OCI-LY7 (cell line): ENCODE measurements at regions not wholly inside any gene's neighbourhood (a gene's known extent, or its start where the extent isn't known, plus 50 kb on each side); places are given as distances from the start of the nearest gene placed in this dataset.

Experiments used
- BruUV-seq: library from RNA; stranded (reverse); fragments of 400-500 nt; replicated peaks from 2 replicates; lab custom pipeline; 2021; lab: Mats Ljungman, UMichigan
- CTCF ChIA-PET: fragments of 300-600 bp; sonication (Branson Sonifier 250); formaldehyde crosslinking; loops from one replicate; lab custom pipeline; 2022; ENCODE audit warnings: antibody characterized with exemption; ENCODE audit not compliant: unreplicated experiment; lab: Charles Lee
- POLR2A ChIA-PET: fragments of 300-600 bp; sonication (Branson Sonifier 250); formaldehyde crosslinking; loops from one replicate; lab custom pipeline; 2022; ENCODE audit warnings: antibody characterized with exemption; lab: Charles Lee
- DNase-seq: peaks from one replicate; pipeline ENCODE4 v3.0.0-alpha.2; 2015; ENCODE audit warnings: low spot score
- H2AFZ ChIP-seq: fragments of 200-600 bp; sonication (generic), shearing (Covaris generic); 2 replicates; pipeline ENCODE4 v1.6.1; 2014; ENCODE audit warnings: mild to moderate bottlenecking, antibody characterized with exemption, low read length, moderate library complexity
- H3K27ac ChIP-seq: fragments of 200-600 bp; sonication (generic); 2 replicates; pipeline ENCODE4 v1.5.1; 2014; ENCODE audit warnings: mixed run types, low read depth, mild to moderate bottlenecking, moderate library complexity, low read length, inconsistent platforms; ENCODE audit not compliant: poor library complexity, severe bottlenecking
- H3K36me3 ChIP-seq: fragments of 200-600 bp; sonication (generic); 2 replicates; pipeline ENCODE4 v1.6.1; 2014; ENCODE audit warnings: mild to moderate bottlenecking, antibody characterized with exemption, low read length, moderate library complexity, mixed read lengths; ENCODE audit not compliant: insufficient read depth
- H3K4me1 ChIP-seq: fragments of 200-600 bp; sonication (generic); 2 replicates; pipeline ENCODE4 v1.5.1; 2014; ENCODE audit warnings: mild to moderate bottlenecking, low read length; ENCODE audit not compliant: insufficient read depth, poor library complexity, severe bottlenecking
- H3K4me2 ChIP-seq: fragments of 200-600 bp; sonication (generic); 2 replicates; pipeline ENCODE4 v1.6.1; 2014; ENCODE audit warnings: mild to moderate bottlenecking, low read length
- H3K4me3 ChIP-seq: fragments of 200-600 bp; sonication (generic); 2 replicates; pipeline ENCODE4 v1.5.1; 2014; ENCODE audit warnings: mild to moderate bottlenecking, low read depth, low read length; ENCODE audit not compliant: poor library complexity, severe bottlenecking
- H3K79me2 ChIP-seq: fragments of 200-600 bp; sonication (generic); 2 replicates; pipeline ENCODE4 v1.6.1; 2016; ENCODE audit warnings: low read depth, mild to moderate bottlenecking, low read length, moderate library complexity, mixed read lengths; ENCODE audit not compliant: insufficient read depth
- H3K9me2 ChIP-seq: fragments of 200-600 bp; sonication (generic); 2 replicates; pipeline ENCODE4 v1.6.1; 2016; ENCODE audit warnings: mild to moderate bottlenecking, low read length, mixed read lengths; ENCODE audit not compliant: insufficient read depth
- H3K9me3 ChIP-seq: fragments of 200-600 bp; sonication (generic); 2 replicates; pipeline ENCODE4 v1.6.1; 2014; ENCODE audit warnings: mild to moderate bottlenecking, mixed run types, low read length, mixed read lengths
- H4K20me1 ChIP-seq: fragments of 200-600 bp; sonication (generic); 2 replicates; pipeline ENCODE4 v1.6.1; 2014; ENCODE audit warnings: mild to moderate bottlenecking, antibody characterized with exemption, low read length, moderate library complexity, mixed read lengths; ENCODE audit not compliant: insufficient read depth
- EZH2phosphoT487 ChIP-seq: fragments of 200-600 bp; sonication (generic); IDR thresholded peaks from 2 replicates; pipeline ENCODE4 v1.6.1; 2018; ENCODE audit warnings: low read depth, borderline replicate concordance, mild to moderate bottlenecking, mixed run types, antibody characterized with exemption, low read length, moderate library complexity, mixed read lengths
- intact Hi-C: fragments of 100-400 bp; cut with micrococcal nuclease; formaldehyde crosslinking; loops from one replicate; pipeline ENCODE4 v1.10.0; 2022; ENCODE audit not compliant: unreplicated experiment
- TF ChIP-seq, protein P1 (sequence below): fragments of 200-600 bp; sonication (generic); conservative IDR thresholded peaks from 2 replicates; pipeline ENCODE4 v1.5.1; 2014; ENCODE audit warnings: mild to moderate bottlenecking, antibody characterized with exemption, low read length, moderate library complexity, mixed read lengths

DNA sequence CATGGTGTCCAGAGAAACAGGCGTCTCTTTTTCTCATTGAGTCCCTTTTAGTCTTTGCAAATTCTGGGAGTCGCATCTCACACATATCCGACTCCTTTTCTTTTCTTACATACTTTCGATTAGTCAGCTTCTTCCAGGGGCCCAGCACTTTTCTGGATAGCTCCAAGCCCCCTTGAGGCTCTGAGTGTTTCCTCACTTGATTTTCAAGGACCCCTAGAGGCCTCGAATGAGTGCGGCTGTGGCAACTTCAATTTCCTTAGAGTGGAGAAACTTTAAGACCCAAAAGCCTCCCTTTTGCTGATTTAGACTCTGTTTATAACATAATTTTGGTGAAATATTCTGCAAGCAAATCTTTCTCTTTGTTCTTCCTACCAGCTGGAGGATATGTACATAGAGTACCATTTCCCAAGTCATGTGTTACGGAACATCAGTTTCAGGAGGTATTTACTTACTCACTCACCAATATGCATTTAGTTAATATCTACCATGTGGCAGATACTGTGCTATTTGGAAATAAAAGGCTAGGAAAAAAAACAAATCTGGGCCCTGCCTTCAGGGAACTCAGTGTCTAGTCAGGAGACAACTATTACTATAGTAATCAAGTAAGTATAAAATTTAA, 555.2 kb downstream of the REEP3 start:
- Histone ChIP-seq H3K27ac (no peak overlapping the region), H3K9me2 (no peaks in the 10 kb centered on the region), H2AFZ (no peak overlapping the region), H3K4me2 (no peak overlapping the region), H3K79me2 (no peaks in the 10 kb centered on the region), H3K9me3 (no peaks in the 10 kb centered on the region), H3K4me1 (no peaks in the 10 kb centered on the region), H3K36me3 (no peaks in the 10 kb centered on the region), H4K20me1 (no peaks in the 10 kb centered on the region), H3K4me3 (no peak overlapping the region)
- intact Hi-C loops = no loop called here
- CTCF ChIA-PET = no interaction called here
- BruUV-seq = no TSS peak
- DNase-seq = no peak
- POLR2A ChIA-PET = no interaction called here
- no peak for TF ChIP-seq EZH2phosphoT487
- TF ChIP-seq, protein P1, sequence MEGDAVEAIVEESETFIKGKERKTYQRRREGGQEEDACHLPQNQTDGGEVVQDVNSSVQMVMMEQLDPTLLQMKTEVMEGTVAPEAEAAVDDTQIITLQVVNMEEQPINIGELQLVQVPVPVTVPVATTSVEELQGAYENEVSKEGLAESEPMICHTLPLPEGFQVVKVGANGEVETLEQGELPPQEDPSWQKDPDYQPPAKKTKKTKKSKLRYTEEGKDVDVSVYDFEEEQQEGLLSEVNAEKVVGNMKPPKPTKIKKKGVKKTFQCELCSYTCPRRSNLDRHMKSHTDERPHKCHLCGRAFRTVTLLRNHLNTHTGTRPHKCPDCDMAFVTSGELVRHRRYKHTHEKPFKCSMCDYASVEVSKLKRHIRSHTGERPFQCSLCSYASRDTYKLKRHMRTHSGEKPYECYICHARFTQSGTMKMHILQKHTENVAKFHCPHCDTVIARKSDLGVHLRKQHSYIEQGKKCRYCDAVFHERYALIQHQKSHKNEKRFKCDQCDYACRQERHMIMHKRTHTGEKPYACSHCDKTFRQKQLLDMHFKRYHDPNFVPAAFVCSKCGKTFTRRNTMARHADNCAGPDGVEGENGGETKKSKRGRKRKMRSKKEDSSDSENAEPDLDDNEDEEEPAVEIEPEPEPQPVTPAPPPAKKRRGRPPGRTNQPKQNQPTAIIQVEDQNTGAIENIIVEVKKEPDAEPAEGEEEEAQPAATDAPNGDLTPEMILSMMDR = no peak

DNA sequence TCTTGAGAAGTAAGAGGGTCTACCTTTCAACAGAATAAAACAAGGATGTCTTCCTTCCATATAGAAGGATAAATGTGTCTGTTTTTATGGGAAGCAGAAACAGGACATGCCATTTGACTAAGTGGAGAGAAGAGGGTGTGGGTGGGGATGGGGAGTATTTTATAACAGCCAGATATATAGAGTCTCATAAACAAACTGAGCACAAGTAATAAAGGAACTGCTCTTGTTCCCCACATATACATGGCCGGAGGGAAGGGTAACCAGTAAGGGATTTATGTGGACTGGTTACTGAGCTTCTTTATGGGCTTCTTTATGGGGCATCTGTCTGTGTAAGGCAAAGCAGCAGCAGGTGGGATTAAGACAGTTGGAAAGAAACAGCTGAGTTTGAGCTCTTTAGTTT, 558.1 kb downstream of the REEP3 start:
- TF ChIP-seq, protein P1 = no peak
- TF ChIP-seq EZH2phosphoT487 = no peak
- Histone ChIP-seq H3K9me2 (no peaks in the 10 kb centered on the region), H3K4me1 (no peaks in the 10 kb centered on the region), H3K4me3 (no peak overlapping the region), H3K79me2 (no peaks in the 10 kb centered on the region), H3K36me3 (no peaks in the 10 kb centered on the region), H2AFZ (no peak overlapping the region), H3K9me3 (no peaks in the 10 kb centered on the region), H4K20me1 (no peaks in the 10 kb centered on the region), H3K27ac (no peak overlapping the region), H3K4me2 (no peak overlapping the region)
- BruUV-seq = no TSS peak
- POLR2A ChIA-PET = no interaction called here
- CTCF ChIA-PET = no interaction called here
- intact Hi-C loops = no loop called here
- no peak for DNase-seq

DNA sequence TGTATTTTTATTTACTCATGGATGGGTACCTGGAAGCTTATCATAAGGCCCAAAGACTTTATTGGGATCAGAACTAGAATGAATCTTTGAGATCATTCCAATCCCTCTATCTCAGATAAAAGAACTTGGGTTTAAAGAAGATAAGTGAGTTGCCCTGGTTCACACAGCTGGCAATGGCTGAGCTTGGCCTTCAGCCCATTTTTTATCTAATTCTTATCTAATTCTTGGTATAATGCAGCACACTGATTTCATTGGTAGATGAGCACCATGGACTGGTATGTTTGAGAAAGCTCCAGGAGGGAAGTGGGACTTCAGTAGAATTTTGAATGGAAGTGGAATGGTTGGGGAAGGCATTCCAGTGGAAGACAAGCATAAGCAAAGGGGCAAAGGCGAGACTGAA, 558.9 kb downstream of the REEP3 start:
- no peak overlapping the region for H3K4me2 ChIP-seq
- intact Hi-C loops = no loop called here
- no peak overlapping the region for H2AFZ ChIP-seq
- no peaks in the 10 kb centered on the region for H3K79me2 ChIP-seq
- TF ChIP-seq EZH2phosphoT487 = no peak
- TF ChIP-seq, protein P1 = no peak
- H4K20me1 ChIP-seq = no peaks in the 10 kb centered on the region
- CTCF ChIA-PET = no interaction called here
- no TSS peak for BruUV-seq
- H3K9me2 ChIP-seq = no peaks in the 10 kb centered on the region
- no peaks in the 10 kb centered on the region for H3K36me3 ChIP-seq
- POLR2A ChIA-PET = no interaction called here
- no peak overlapping the region for H3K4me3 ChIP-seq
- no peaks in the 10 kb centered on the region for H3K9me3 ChIP-seq
- H3K27ac ChIP-seq = no peak overlapping the region
- no peak for DNase-seq
- H3K4me1 ChIP-seq = no peaks in the 10 kb centered on the region
